Neural cell (in vitro differentiated cells): ENCODE measurements at regions not wholly inside any gene's neighbourhood (a gene's known extent, or its start where the extent isn't known, plus 50 kb on each side); places are given as distances from the start of the nearest gene placed in this dataset.

ENCODE experiments used
- H2AFZ ChIP-seq: fragments of 200-600, 300-800 bp; sonication (generic), shearing (Covaris generic); 2 replicates; pipeline ENCODE4 v1.6.0; 2014; ENCODE audit warnings: low read depth, mild to moderate bottlenecking, antibody characterized with exemption, low read length, moderate library complexity
- H3F3A ChIP-seq: fragments of 200-600 bp; shearing (Covaris generic); 2 replicates; pipeline ENCODE4 v1.6.1; 2016; ENCODE audit warnings: mild to moderate bottlenecking, moderate library complexity, mixed read lengths, antibody characterized with exemption, low read length; ENCODE audit not compliant: insufficient read depth, poor library complexity, severe bottlenecking
- H3K27ac ChIP-seq: fragments of 200-600, 300-800 bp; sonication (generic), shearing (Covaris generic); 2 replicates; pipeline ENCODE4 v1.5.1; 2014; ENCODE audit warnings: mild to moderate bottlenecking, low read length, moderate library complexity
- H3K27me3 ChIP-seq: fragments of 300-800, 200-600 bp; sonication (generic), shearing (Covaris generic); 2 replicates; pipeline ENCODE4 v1.6.0; 2014; ENCODE audit warnings: mild to moderate bottlenecking, low read depth, low read length, moderate library complexity; ENCODE audit not compliant: insufficient read depth
- H3K36me3 ChIP-seq: fragments of 300-800, 200-600 bp; sonication (generic), shearing (Covaris generic); 2 replicates; pipeline ENCODE4 v1.5.1; 2014; ENCODE audit warnings: mild to moderate bottlenecking, antibody characterized with exemption, low read length, moderate library complexity; ENCODE audit not compliant: insufficient read depth
- H3K4me2 ChIP-seq: fragments of 300-800, 200-600 bp; sonication (generic), shearing (Covaris generic); 2 replicates; pipeline ENCODE4 v1.6.0; 2014; ENCODE audit warnings: mild to moderate bottlenecking, low read length
- H3K4me3 ChIP-seq: fragments of 300-800, 200-600 bp; sonication (generic), shearing (Covaris generic); 2 replicates; pipeline ENCODE4 v1.5.1; 2014; ENCODE audit warnings: mild to moderate bottlenecking, low read length, moderate library complexity
- H3K79me2 ChIP-seq: fragments of 200-600 bp; shearing (Covaris generic); replicated peaks from 2 replicates; pipeline ENCODE4 v1.6.0; 2014; ENCODE audit warnings: mild to moderate bottlenecking, low read length, moderate library complexity; ENCODE audit not compliant: insufficient read depth
- H3K9ac ChIP-seq: fragments of 300-800, 200-600 bp; sonication (generic), shearing (Covaris generic); 2 replicates; pipeline ENCODE4 v1.6.1; 2016; ENCODE audit warnings: mild to moderate bottlenecking, low read length, mixed read lengths
- H3K9me2 ChIP-seq: fragments of 200-600 bp; shearing (Covaris generic); 2 replicates; pipeline ENCODE4 v1.6.1; 2016; ENCODE audit warnings: mild to moderate bottlenecking, low read length, mixed read lengths; ENCODE audit not compliant: insufficient read depth
- H3K9me3 ChIP-seq: fragments of 200-600, 300-800 bp; sonication (generic), shearing (Covaris generic); 2 replicates; pipeline ENCODE4 v1.6.1; 2016; ENCODE audit warnings: mild to moderate bottlenecking, mixed run types, low read length, moderate library complexity, mixed read lengths
- H4K20me1 ChIP-seq: fragments of 200-600 bp; shearing (Covaris generic); 2 replicates; pipeline ENCODE4 v1.6.1; 2016; ENCODE audit warnings: mild to moderate bottlenecking, mixed run types; ENCODE audit not compliant: insufficient read depth
- CTCF ChIP-seq: fragments of 450-650 bp; IDR thresholded peaks from 2 replicates; pipeline ENCODE4 v1.5.1; 2014; ENCODE audit warnings: antibody characterized with exemption, mild to moderate bottlenecking, moderate library complexity; ENCODE audit not compliant: poor library complexity, severe bottlenecking
- EP300 ChIP-seq: fragments of 450-650 bp; conservative IDR thresholded peaks from 2 replicates; pipeline ENCODE4 v1.6.1; 2014; ENCODE audit warnings: antibody characterized with exemption, mild to moderate bottlenecking, moderate library complexity; ENCODE audit not compliant: poor library complexity, severe bottlenecking
- EZH2 ChIP-seq: fragments of 200-600, 300-800 bp; shearing (Covaris generic), sonication (generic); IDR thresholded peaks from 2 replicates; pipeline ENCODE4 v1.6.1; 2014; ENCODE audit warnings: antibody characterized with exemption, low read length, borderline replicate concordance, mild to moderate bottlenecking; ENCODE audit not compliant: insufficient read depth, poor library complexity, severe bottlenecking
- MXI1 ChIP-seq: fragments of 450-650 bp; conservative IDR thresholded peaks from 2 replicates; pipeline ENCODE4 v1.6.1; 2014; ENCODE audit warnings: antibody characterized with exemption, mild to moderate bottlenecking; ENCODE audit not compliant: poor library complexity, severe bottlenecking
- POLR2AphosphoS5 ChIP-seq: IDR thresholded peaks from 2 replicates; pipeline ENCODE4 v1.6.1; 2012
- RAD21 ChIP-seq: fragments of 450-650 bp; conservative IDR thresholded peaks from 2 replicates; pipeline ENCODE4 v1.6.1; 2014; ENCODE audit warnings: antibody characterized with exemption, mild to moderate bottlenecking, moderate library complexity
- REST ChIP-seq: IDR thresholded peaks from 2 replicates; pipeline ENCODE4 v1.6.1; 2012; ENCODE audit warnings: borderline replicate concordance
- SMC3 ChIP-seq: fragments of 450-650 bp; conservative IDR thresholded peaks from 2 replicates; pipeline ENCODE4 v1.6.1; 2014; ENCODE audit warnings: antibody characterized with exemption, mild to moderate bottlenecking, moderate library complexity; ENCODE audit not compliant: poor library complexity
- TAF1 ChIP-seq: IDR thresholded peaks from 2 replicates; pipeline ENCODE4 v1.6.1; 2012; ENCODE audit warnings: low read depth

GRCh38 chr20:12721636-12722035 lies 287.1 kb upstream of the SPTLC3 start:
- Histone ChIP-seq H3K9me3 (no peaks in the 10 kb centered on the region), H3K4me2 (no peak overlapping the region), H3K27me3 (no peaks in the 10 kb centered on the region), H3F3A (no peaks in the 10 kb centered on the region), H2AFZ (no peak overlapping the region), H4K20me1 (no peaks in the 10 kb centered on the region), H3K79me2 (no peaks in the 10 kb centered on the region), H3K36me3 (no peaks in the 10 kb centered on the region), H3K4me3 (no peak overlapping the region), H3K9ac (no peak overlapping the region), H3K27ac (no peak overlapping the region), H3K9me2 (no peaks in the 10 kb centered on the region)
- TF ChIP-seq REST: no peak
- TF ChIP-seq EP300: no peak
- TF ChIP-seq SMC3: no peak
- no peak for TF ChIP-seq RAD21
- TF ChIP-seq EZH2: no peak
- no peak for TF ChIP-seq TAF1
- TF ChIP-seq POLR2AphosphoS5: no peak
- TF ChIP-seq MXI1: no peak
- TF ChIP-seq CTCF: no peak

- no peak overlapping the region for H3K4me2 ChIP-seq
- no peaks in the 10 kb centered on the region for H4K20me1 ChIP-seq
- H3K4me3 ChIP-seq: no peak overlapping the region
- no peaks in the 10 kb centered on the region for H3K9me3 ChIP-seq
- H3K9me2 ChIP-seq: no peaks in the 10 kb centered on the region
- no peaks in the 10 kb centered on the region for H3K79me2 ChIP-seq
- H3K9ac ChIP-seq: no peak overlapping the region
- no peaks in the 10 kb centered on the region for H3K27me3 ChIP-seq
- TF ChIP-seq EZH2 (no peak), CTCF (no peak), RAD21 (no peak), SMC3 (no peak), TAF1 (no peak), POLR2AphosphoS5 (no peak), REST (no peak), EP300 (no peak), MXI1 (no peak)
- H2AFZ ChIP-seq: no peak overlapping the region
- no peaks in the 10 kb centered on the region for H3F3A ChIP-seq
- no peak overlapping the region for H3K27ac ChIP-seq
- H3K36me3 ChIP-seq: no peaks in the 10 kb centered on the region
These were observed 286.7 kb upstream of the SPTLC3 start for GRCh38 chr20:12722091-12722490.
